SW 1271 (cell line): ENCODE measurements at regions not wholly inside any gene's neighbourhood (a gene's known extent, or its start where the extent isn't known, plus 50 kb on each side); places are given as distances from the start of the nearest gene placed in this dataset.
A peak's percentile ranks its signal among the peaks of the same experiment; 100 is the strongest.

Experiments
- DNase-seq, 2 experiments: peaks; one replicate each; lab custom pipeline; 2025; lab: John Stamatoyannopoulos, UW

GRCh38 chr5:90191352-90192045 is 218.1 kb downstream of the CETN3 start:
- no peak for DNase-seq

GRCh38 chr5:90185897-90186468 is 223.6 kb downstream of the CETN3 start:
- DNase-seq, result no peak

GRCh38 chr5:90184764-90185163 is 224.8 kb downstream of the CETN3 start:
- no peak for DNase-seq

- no peak for DNase-seq
Observed at GRCh38 chr5:90182726-90183125, 226.8 kb downstream of the CETN3 start.

GRCh38 chr5:90174236-90174635 is 235.3 kb downstream of the CETN3 start:
- no peak for DNase-seq

- DNase-seq, result no peak
Observed at GRCh38 chr5:90173299-90174030, 236.1 kb downstream of the CETN3 start.

- DNase-seq, result no peak
Observed at GRCh38 chr5:90171466-90171865, 238.1 kb downstream of the CETN3 start.

- DNase-seq, result no peak
Observed at GRCh38 chr5:90170261-90170660, 239.3 kb downstream of the CETN3 start.

GRCh38 chr5:90169078-90169477 is 240.5 kb downstream of the CETN3 start:
- DNase-seq, result no peak

GRCh38 chr5:90168399-90168798 is 241.2 kb downstream of the CETN3 start:
- DNase-seq, result no peak

- DNase-seq, result no peak
Observed at GRCh38 chr5:90166816-90167215, 242.7 kb downstream of the CETN3 start.

- no peak for DNase-seq
Observed at GRCh38 chr5:90162324-90162723, 247.2 kb downstream of the CETN3 start.

GRCh38 chr5:90161414-90161813 is 248.1 kb downstream of the CETN3 start:
- peak in 1 of 2 experiments; percentile 52 for DNase-seq

- DNase-seq, result no peak
Observed at GRCh38 chr5:90158131-90158530, 251.4 kb downstream of the CETN3 start.

- DNase-seq, result no peak
Observed at GRCh38 chr5:90153031-90153430, 256.5 kb downstream of the CETN3 start.

GRCh38 chr5:90144625-90145327 is 264.8 kb downstream of the CETN3 start:
- no peak for DNase-seq

GRCh38 chr5:90142541-90142940 is 267.0 kb downstream of the CETN3 start:
- no peak for DNase-seq

GRCh38 chr5:90141984-90142383 is 267.6 kb downstream of the CETN3 start:
- no peak for DNase-seq

- no peak for DNase-seq
Observed at GRCh38 chr5:90136952-90137528, 272.5 kb downstream of the CETN3 start.

- no peak for DNase-seq
Observed at GRCh38 chr5:90135779-90136378, 273.7 kb downstream of the CETN3 start.

GRCh38 chr5:90134892-90135291 is 274.7 kb downstream of the CETN3 start:
- DNase-seq, result no peak

- DNase-seq, result no peak
Observed at GRCh38 chr5:90134381-90134780, 275.2 kb downstream of the CETN3 start.
